HCT116 (cell line): ENCODE measurements at regions not wholly inside any gene's neighbourhood (a gene's known extent, or its start where the extent isn't known, plus 50 kb on each side); places are given as distances from the start of the nearest gene placed in this dataset.

ENCODE experiments used
- ATAC-seq: fragments of 200-7000 bp; cut with Tn5 transposase; 2 replicates; pipeline ENCODE4 v1.9.1; 2020; ENCODE audit warnings: mild to moderate bottlenecking, moderate library complexity
- BruUV-seq: library from RNA; stranded (reverse); fragments of 400-500 nt; replicated peaks from 2 replicates; lab custom pipeline; 2021; lab: Mats Ljungman, UMichigan
- CTCF ChIA-PET: fragments of 300-600 bp; sonication (Branson Sonifier 250); formaldehyde crosslinking; loops from one replicate; lab custom pipeline; 2021; ENCODE audit warnings: antibody characterized with exemption; lab: Charles Lee
- POLR2A ChIA-PET: fragments of 300-600, 350-600 bp; sonication (Branson Sonifier 250); formaldehyde crosslinking; loops from one replicate; lab custom pipeline; 2021; ENCODE audit warnings: antibody characterized with exemption; lab: Charles Lee
- RAD21 ChIA-PET, 2 experiments: fragments of 300-600 bp; sonication (Branson Sonifier 250); formaldehyde crosslinking; loops; one replicate each; lab custom pipeline; 2023; ENCODE audit warnings: low total read pairs in 2 of 2; ENCODE audit not compliant: uncharacterized antibody in 2 of 2, unreplicated experiment in 2 of 2, low non-redundant PET in 1 of 2; lab: Charles Lee
- DNase-seq: peaks from one replicate; pipeline ENCODE4 v3.0.0-alpha.2; 2010; ENCODE audit warnings: low read depth, low spot score
- H2AFZ ChIP-seq: fragments of 200-600 bp; shearing (Covaris generic), sonication (generic); 2 replicates; pipeline ENCODE4 v1.6.1; 2017; ENCODE audit warnings: low read depth, mixed run types, mixed read lengths, antibody characterized with exemption, low read length; ENCODE audit not compliant: poor library complexity, severe bottlenecking
- H3K27ac ChIP-seq: 2 replicates; pipeline ENCODE4 v1.5.1; 2012; ENCODE audit warnings: low read depth, low read length
- H3K27me3 ChIP-seq: fragments of 200-600 bp; sonication (generic); 2 replicates; pipeline ENCODE4 v1.6.1; 2016; ENCODE audit warnings: mixed run types, low read length, mixed read lengths; ENCODE audit not compliant: insufficient read depth
- H3K36me3 ChIP-seq, 2 experiments: fragments of 200-500 bp in 1 of 2; fragments of 200-600 bp in 1 of 2; sonication (Bioruptor generic) in 1 of 2; sonication (generic) in 1 of 2; 2 replicates each; pipeline versions ENCODE4 v1.5.1 to v1.6.1; 2014 to 2016; ENCODE audit warnings: low read length in 2 of 2, inconsistent platforms in 1 of 2, mixed read lengths in 1 of 2, mixed run types in 1 of 2; ENCODE audit not compliant: insufficient read depth in 2 of 2, control insufficient read depth in 1 of 2
- H3K4me1 ChIP-seq, 2 experiments: fragments of 200-600 bp in 1 of 2; sonication (generic) in 1 of 2; 2 replicates each; pipeline versions ENCODE4 v1.5.1 to v1.6.1; 2012 to 2017; ENCODE audit warnings: low read length in 2 of 2, inconsistent platforms in 1 of 2, mild to moderate bottlenecking in 1 of 2, mixed read lengths in 1 of 2, mixed run types in 1 of 2, moderate library complexity in 1 of 2; ENCODE audit not compliant: insufficient read depth in 2 of 2, control insufficient read depth in 1 of 2
- H3K4me2 ChIP-seq: fragments of 200-600 bp; sonication (generic); 2 replicates; pipeline ENCODE4 v1.6.1; 2017; ENCODE audit warnings: mixed run types, low read length, mixed read lengths
- H3K4me3 ChIP-seq, 2 experiments: fragments of 200-600 bp in 1 of 2; sonication (generic) in 1 of 2; replicated peaks in 1 of 2; 2 replicates each; pipeline ENCODE4 v1.5.1; 2011 to 2016; ENCODE audit warnings: low read length in 2 of 2, control low read depth in 1 of 2, low read depth in 1 of 2, mild to moderate bottlenecking in 1 of 2, mixed read lengths in 1 of 2, mixed run types in 1 of 2
- H3K79me2 ChIP-seq: fragments of 200-600 bp; sonication (generic); 2 replicates; pipeline ENCODE4 v1.6.1; 2017; ENCODE audit warnings: mild to moderate bottlenecking, mixed run types, low read length, moderate library complexity, mixed read lengths; ENCODE audit not compliant: insufficient read depth
- H3K9ac ChIP-seq: fragments of 200-600 bp; sonication (generic); 2 replicates; pipeline ENCODE4 v1.6.1; 2016; ENCODE audit warnings: low read length, mixed read lengths
- H3K9me2 ChIP-seq: fragments of 200-600 bp; sonication (generic), shearing (Covaris generic); 2 replicates; pipeline ENCODE4 v1.6.1; 2017; ENCODE audit warnings: mixed run types, mild to moderate bottlenecking, moderate library complexity; ENCODE audit not compliant: insufficient read depth
- H3K9me3 ChIP-seq, 2 experiments: fragments of 200-500 bp in 1 of 2; fragments of 200-600 bp in 1 of 2; sonication (Bioruptor generic) in 1 of 2; sonication (generic) in 1 of 2; 2 replicates each; pipeline ENCODE4 v1.6.1; 2014 to 2017; ENCODE audit warnings: low read length in 2 of 2, mixed read lengths in 2 of 2, inconsistent platforms in 1 of 2, low read depth in 1 of 2, mild to moderate bottlenecking in 1 of 2, mixed run types in 1 of 2, moderate library complexity in 1 of 2; ENCODE audit not compliant: control insufficient read depth in 1 of 2, insufficient read depth in 1 of 2
- H4K20me1 ChIP-seq: fragments of 200-600 bp; sonication (generic), shearing (Covaris generic); 2 replicates; pipeline ENCODE4 v1.6.1; 2017; ENCODE audit warnings: mixed run types, mild to moderate bottlenecking, moderate library complexity; ENCODE audit not compliant: insufficient read depth
- CBX3 ChIP-seq: IDR thresholded peaks from 2 replicates; pipeline ENCODE4 v1.6.1; 2012; ENCODE audit warnings: low read depth
- CEBPB ChIP-seq: IDR thresholded peaks from 2 replicates; pipeline ENCODE4 v1.6.1; 2012; ENCODE audit warnings: low read depth
- SP1 ChIP-seq: IDR thresholded peaks from 2 replicates; pipeline ENCODE4 v1.6.1; 2012; ENCODE audit warnings: low read depth
- intact Hi-C: fragments of 100-400 bp; cut with micrococcal nuclease; formaldehyde crosslinking; loops from 2 replicates; pipeline ENCODE4 v1.10.0; 2022
- TF ChIP-seq, protein P1 (sequence below), 3 experiments: fragments of 200-600 bp in 1 of 3; sonication (generic) in 1 of 3; IDR thresholded peaks in 2 of 3; conservative IDR thresholded peaks in 1 of 3; 2 replicates each; pipeline ENCODE4 v1.5.1; 2012 to 2017; ENCODE audit warnings: low read depth in 2 of 3, low read length in 2 of 3, antibody characterized with exemption in 1 of 3, borderline replicate concordance in 1 of 3, control low read depth in 1 of 3, mild to moderate bottlenecking in 1 of 3, mixed read lengths in 1 of 3, mixed run types in 1 of 3, moderate library complexity in 1 of 3; ENCODE audit not compliant: insufficient read depth in 1 of 3

DNA sequence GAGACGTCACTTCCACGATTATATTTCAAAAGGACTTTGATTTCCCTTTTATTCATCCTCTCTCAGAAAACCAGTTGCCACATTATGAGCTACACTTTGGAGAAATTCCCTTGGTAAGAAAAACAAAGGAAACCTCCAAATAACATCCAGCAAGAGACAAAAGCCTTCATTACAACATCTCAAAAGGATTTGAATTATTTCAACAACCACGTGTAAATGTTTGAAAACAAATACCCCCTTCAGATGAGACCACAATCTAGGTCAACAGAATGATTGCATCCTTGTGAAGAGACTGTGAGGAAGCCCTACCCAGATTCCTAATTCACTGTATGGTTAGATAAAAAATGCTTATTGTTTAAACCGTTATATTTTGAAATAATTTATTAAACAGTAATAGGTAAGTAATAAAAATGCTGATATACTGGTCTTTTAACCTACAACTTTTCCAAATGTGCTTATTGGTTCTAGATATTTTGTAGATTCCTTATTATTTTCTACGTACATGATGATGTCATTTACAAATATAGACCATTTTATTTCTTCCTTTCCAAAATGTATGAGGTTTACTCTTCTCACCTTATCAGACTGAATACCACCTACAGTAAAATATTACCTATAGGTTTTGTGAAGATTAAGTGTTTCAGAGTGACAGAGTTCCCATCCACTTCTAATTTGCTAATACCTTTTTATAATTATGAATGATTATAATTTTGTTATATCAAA is 922.7 kb upstream of the CHAC2 start:
- TF ChIP-seq CEBPB = no peak
- no peaks in the 10 kb centered on the region for H3K4me1 ChIP-seq
- no peak overlapping the region for H3K4me3 ChIP-seq
- no peaks in the 10 kb centered on the region for H3K9me3 ChIP-seq
- intact Hi-C loops = no loop called here
- no peaks in the 10 kb centered on the region for H3K79me2 ChIP-seq
- POLR2A ChIA-PET = no interaction called here
- H4K20me1 ChIP-seq = no peaks in the 10 kb centered on the region
- no peak overlapping the region for H3K9ac ChIP-seq
- no peak for ATAC-seq
- no peak overlapping the region for H3K27ac ChIP-seq
- DNase-seq = no peak
- no peaks in the 10 kb centered on the region for H3K27me3 ChIP-seq
- no TSS peak for BruUV-seq
- no peak overlapping the region for H2AFZ ChIP-seq
- CTCF ChIA-PET = no interaction called here
- H3K9me2 ChIP-seq = no peaks in the 10 kb centered on the region; the same call in 1 of the 2 replicates
- no peaks in the 10 kb centered on the region for H3K36me3 ChIP-seq
- no peak overlapping the region for H3K4me2 ChIP-seq
- RAD21 ChIA-PET = interaction anchor here in 1 of 2 experiments (0.7 kb wide), 1 partner anchor 23 kb away, joined by 3 read pairs; no protein-coding TSS in a partner anchor

DNA sequence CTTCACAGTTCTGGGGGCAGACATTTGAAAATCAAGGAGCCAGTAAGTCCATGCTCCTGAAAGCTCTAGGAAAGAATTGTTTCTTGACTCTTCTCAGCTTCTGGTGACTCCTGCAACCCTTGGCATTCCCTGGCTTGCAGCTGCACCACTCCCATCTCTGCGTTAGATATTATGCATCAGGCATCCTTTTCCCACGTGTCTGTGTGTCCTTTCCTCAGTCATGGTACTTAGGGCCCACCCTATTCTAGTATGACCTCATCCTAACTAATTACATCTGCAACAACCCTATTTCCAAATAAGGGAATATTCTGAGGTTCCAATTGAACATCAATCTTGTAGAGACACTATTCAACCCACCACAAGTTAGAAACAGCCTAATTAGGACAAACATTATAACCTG is 931.7 kb upstream of the CHAC2 start:
- no peak overlapping the region for H3K27ac ChIP-seq
- no peak overlapping the region for H3K9ac ChIP-seq
- TF ChIP-seq SP1 (no peak), CBX3 (no peak)
- TF ChIP-seq, protein P1, sequence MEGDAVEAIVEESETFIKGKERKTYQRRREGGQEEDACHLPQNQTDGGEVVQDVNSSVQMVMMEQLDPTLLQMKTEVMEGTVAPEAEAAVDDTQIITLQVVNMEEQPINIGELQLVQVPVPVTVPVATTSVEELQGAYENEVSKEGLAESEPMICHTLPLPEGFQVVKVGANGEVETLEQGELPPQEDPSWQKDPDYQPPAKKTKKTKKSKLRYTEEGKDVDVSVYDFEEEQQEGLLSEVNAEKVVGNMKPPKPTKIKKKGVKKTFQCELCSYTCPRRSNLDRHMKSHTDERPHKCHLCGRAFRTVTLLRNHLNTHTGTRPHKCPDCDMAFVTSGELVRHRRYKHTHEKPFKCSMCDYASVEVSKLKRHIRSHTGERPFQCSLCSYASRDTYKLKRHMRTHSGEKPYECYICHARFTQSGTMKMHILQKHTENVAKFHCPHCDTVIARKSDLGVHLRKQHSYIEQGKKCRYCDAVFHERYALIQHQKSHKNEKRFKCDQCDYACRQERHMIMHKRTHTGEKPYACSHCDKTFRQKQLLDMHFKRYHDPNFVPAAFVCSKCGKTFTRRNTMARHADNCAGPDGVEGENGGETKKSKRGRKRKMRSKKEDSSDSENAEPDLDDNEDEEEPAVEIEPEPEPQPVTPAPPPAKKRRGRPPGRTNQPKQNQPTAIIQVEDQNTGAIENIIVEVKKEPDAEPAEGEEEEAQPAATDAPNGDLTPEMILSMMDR (IDR thresholded peaks at IDR 0.05 in 2 of 3, conservative IDR thresholded peaks at IDR 0.05 in 1 of 3; ENCODE audit: borderline replicate concordance in 1 of 3, insufficient read depth in 1 of 3, low read depth in 2 of 3, low read length in 2 of 3) = no peak
- DNase-seq (no peak), ATAC-seq (no peak)
- H3K4me3 ChIP-seq = no peak overlapping the region
- intact Hi-C loops = no loop called here
- BruUV-seq = no TSS peak
- no peaks in the 10 kb centered on the region for H3K79me2 ChIP-seq
- no peaks in the 10 kb centered on the region for H3K9me3 ChIP-seq
- no peak overlapping the region for H2AFZ ChIP-seq
- no peaks in the 10 kb centered on the region for H4K20me1 ChIP-seq
- ChIA-PET CTCF (no interaction called here), RAD21 (no interaction called here), POLR2A (no interaction called here)
- no peaks in the 10 kb centered on the region for H3K9me2 ChIP-seq
- H3K4me1 ChIP-seq = no peaks in the 10 kb centered on the region
- H3K36me3 ChIP-seq = no peaks in the 10 kb centered on the region
- H3K4me2 ChIP-seq = no peak overlapping the region
- no peaks in the 10 kb centered on the region for H3K27me3 ChIP-seq
